GM23338 (cell line): ENCODE measurements at regions not wholly inside any gene's neighbourhood (a gene's known extent, or its start where the extent isn't known, plus 50 kb on each side); places are given as distances from the start of the nearest gene placed in this dataset.

ENCODE experiments used
- CREB1 ChIP-seq: fragments of 250-450 bp; sonication (Bioruptor Pico); IDR thresholded peaks from 2 replicates; pipeline ENCODE4 v1.5.0; 2020; ENCODE audit warnings: low read depth, mild to moderate bottlenecking, moderate library complexity
- CTCF ChIP-seq, 2 experiments: fragments of 200-600 bp in 1 of 2; sonication (generic) in 1 of 2; conservative IDR thresholded peaks; 2 replicates each; pipeline versions ENCODE4 v1.5.1 to v1.6.1; 2016 to 2017; ENCODE audit warnings: antibody characterized with exemption in 2 of 2, low read depth in 2 of 2, mild to moderate bottlenecking in 2 of 2, moderate library complexity in 1 of 2
- ETS1 ChIP-seq: IDR thresholded peaks from 2 replicates; pipeline ENCODE4 v1.6.1; 2016; ENCODE audit warnings: antibody characterized with exemption
- EZH2 ChIP-seq: fragments of 200-600 bp; sonication (generic); IDR thresholded peaks from one replicate; pipeline ENCODE4 v1.8.0; 2017; ENCODE audit warnings: antibody characterized with exemption, mild to moderate bottlenecking, low read depth; ENCODE audit not compliant: unreplicated experiment
- EZH2phosphoT487 ChIP-seq: fragments of 200-600 bp; sonication (generic); IDR thresholded peaks from one replicate; pipeline ENCODE4 v1.8.1; 2018; ENCODE audit warnings: antibody characterized with exemption; ENCODE audit not compliant: unreplicated experiment
- JUNB ChIP-seq: IDR thresholded peaks from one replicate; pipeline ENCODE4 v1.6.1; 2016; ENCODE audit warnings: antibody characterized with exemption; ENCODE audit not compliant: unreplicated experiment
- POLR2AphosphoS5 ChIP-seq: IDR thresholded peaks from 2 replicates; pipeline ENCODE4 v1.6.1; 2016; ENCODE audit warnings: antibody characterized with exemption, low read depth
- STAT1 ChIP-seq: IDR thresholded peaks from one replicate; pipeline ENCODE4 v1.6.1; 2016; ENCODE audit warnings: antibody characterized with exemption; ENCODE audit not compliant: unreplicated experiment
- ZNF114 ChIP-seq: fragments of 250-450 bp; sonication (Bioruptor Pico); IDR thresholded peaks from 2 replicates; pipeline ENCODE4 v1.5.0; 2020; ENCODE audit warnings: mild to moderate bottlenecking, moderate library complexity
- ZNF331 ChIP-seq: fragments of 250-450 bp; sonication (Bioruptor Pico); IDR thresholded peaks from 2 replicates; pipeline ENCODE4 v1.5.0; 2020; ENCODE audit warnings: low read depth, mild to moderate bottlenecking, moderate library complexity
- ZNF462 ChIP-seq: fragments of 250-450 bp; sonication (Bioruptor Pico); IDR thresholded peaks from 2 replicates; pipeline ENCODE4 v1.5.0; 2020; ENCODE audit warnings: mild to moderate bottlenecking, moderate library complexity
- TF ChIP-seq, protein P1 (sequence below): IDR thresholded peaks from one replicate; pipeline ENCODE4 v1.6.1; 2018; ENCODE audit warnings: antibody characterized with exemption; ENCODE audit not compliant: unreplicated experiment

- TF ChIP-seq CTCF (conservative IDR thresholded peaks at IDR 0.05; ENCODE audit: low read depth in 2 of 2) (peak; percentile 56 to 82), EZH2 (no peak), CREB1 (no peak), POLR2AphosphoS5 (no peak), EZH2phosphoT487 (no peak), JUNB (no peak), STAT1 (no peak), ZNF331 (CRISPR knock-in tag) (no peak), ZNF114 (CRISPR knock-in tag) (no peak), ZNF462 (CRISPR knock-in tag) (no peak), ETS1 (no peak)
- TF ChIP-seq, protein P1, sequence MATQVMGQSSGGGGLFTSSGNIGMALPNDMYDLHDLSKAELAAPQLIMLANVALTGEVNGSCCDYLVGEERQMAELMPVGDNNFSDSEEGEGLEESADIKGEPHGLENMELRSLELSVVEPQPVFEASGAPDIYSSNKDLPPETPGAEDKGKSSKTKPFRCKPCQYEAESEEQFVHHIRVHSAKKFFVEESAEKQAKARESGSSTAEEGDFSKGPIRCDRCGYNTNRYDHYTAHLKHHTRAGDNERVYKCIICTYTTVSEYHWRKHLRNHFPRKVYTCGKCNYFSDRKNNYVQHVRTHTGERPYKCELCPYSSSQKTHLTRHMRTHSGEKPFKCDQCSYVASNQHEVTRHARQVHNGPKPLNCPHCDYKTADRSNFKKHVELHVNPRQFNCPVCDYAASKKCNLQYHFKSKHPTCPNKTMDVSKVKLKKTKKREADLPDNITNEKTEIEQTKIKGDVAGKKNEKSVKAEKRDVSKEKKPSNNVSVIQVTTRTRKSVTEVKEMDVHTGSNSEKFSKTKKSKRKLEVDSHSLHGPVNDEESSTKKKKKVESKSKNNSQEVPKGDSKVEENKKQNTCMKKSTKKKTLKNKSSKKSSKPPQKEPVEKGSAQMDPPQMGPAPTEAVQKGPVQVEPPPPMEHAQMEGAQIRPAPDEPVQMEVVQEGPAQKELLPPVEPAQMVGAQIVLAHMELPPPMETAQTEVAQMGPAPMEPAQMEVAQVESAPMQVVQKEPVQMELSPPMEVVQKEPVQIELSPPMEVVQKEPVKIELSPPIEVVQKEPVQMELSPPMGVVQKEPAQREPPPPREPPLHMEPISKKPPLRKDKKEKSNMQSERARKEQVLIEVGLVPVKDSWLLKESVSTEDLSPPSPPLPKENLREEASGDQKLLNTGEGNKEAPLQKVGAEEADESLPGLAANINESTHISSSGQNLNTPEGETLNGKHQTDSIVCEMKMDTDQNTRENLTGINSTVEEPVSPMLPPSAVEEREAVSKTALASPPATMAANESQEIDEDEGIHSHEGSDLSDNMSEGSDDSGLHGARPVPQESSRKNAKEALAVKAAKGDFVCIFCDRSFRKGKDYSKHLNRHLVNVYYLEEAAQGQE = no peak
These were observed 160.4 kb upstream of the GPR101 start for GRCh38 chrX:137194164-137194563.
